Type B pancreatic cell (in vitro differentiated cells): ENCODE measurements at regions not wholly inside any gene's neighbourhood (a gene's known extent, or its start where the extent isn't known, plus 50 kb on each side); places are given as distances from the start of the nearest gene placed in this dataset.

ENCODE experiments used
- DNase-seq: peaks from one replicate; pipeline ENCODE4 v3.0.0; 2021; ENCODE audit warnings: mixed read lengths; ENCODE audit not compliant: unreplicated experiment; ENCODE audit errors: extremely low spot score
- H3K27ac Mint-ChIP-seq: 2 replicates; pipeline ENCODE4 v1.8.0; 2021; ENCODE audit warnings: mild to moderate bottlenecking, mixed read lengths
- H3K27me3 Mint-ChIP-seq: 2 replicates; pipeline ENCODE4 v1.8.0; 2021; ENCODE audit warnings: mixed read lengths
- H3K36me3 Mint-ChIP-seq: 2 replicates; pipeline ENCODE4 v1.8.0; 2021; ENCODE audit warnings: mixed read lengths
- H3K4me1 Mint-ChIP-seq: one replicate; pipeline ENCODE4 v1.8.0; 2021; ENCODE audit warnings: mixed read lengths; ENCODE audit not compliant: unreplicated experiment
- H3K4me3 Mint-ChIP-seq: 2 replicates; pipeline ENCODE4 v1.8.0; 2021; ENCODE audit warnings: mild to moderate bottlenecking, mixed read lengths
- H3K9me3 Mint-ChIP-seq: 2 replicates; pipeline ENCODE4 v1.8.0; 2021; ENCODE audit warnings: mixed read lengths
- TF ChIP-seq, protein P1 (sequence below): fragments of 200-600 bp; sonication (generic); conservative IDR thresholded peaks from 2 replicates; pipeline ENCODE4 v1.5.0; 2021; ENCODE audit warnings: antibody characterized with exemption, mild to moderate bottlenecking

DNA sequence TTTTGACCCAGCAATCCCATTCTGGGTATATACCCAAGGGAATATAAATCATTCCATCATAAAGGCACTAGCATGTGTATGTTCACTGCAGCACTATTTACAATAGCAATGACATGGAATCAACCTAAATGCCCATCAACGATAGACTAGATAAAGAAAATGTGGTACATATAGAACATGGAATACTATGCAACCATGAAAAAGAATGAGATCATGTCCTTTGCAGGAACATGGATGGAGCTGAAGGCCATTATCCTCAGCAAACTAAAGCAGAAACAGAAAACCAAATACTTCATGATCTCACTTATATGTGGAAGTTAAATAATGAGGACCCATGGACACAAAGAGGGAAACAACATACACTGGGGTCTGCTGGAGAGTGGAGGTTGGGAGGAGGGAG is 58.0 kb upstream of the STARD3NL start:
- no peak overlapping the region for H3K4me3 Mint-ChIP-seq
- no peaks in the 10 kb centered on the region for H3K9me3 Mint-ChIP-seq
- no peaks in the 10 kb centered on the region for H3K36me3 Mint-ChIP-seq
- H3K27ac Mint-ChIP-seq, result no peak overlapping the region
- no peak for DNase-seq
- peaks cover 10% of the 10 kb centered on the region for H3K27me3 Mint-ChIP-seq
- TF ChIP-seq, protein P1, sequence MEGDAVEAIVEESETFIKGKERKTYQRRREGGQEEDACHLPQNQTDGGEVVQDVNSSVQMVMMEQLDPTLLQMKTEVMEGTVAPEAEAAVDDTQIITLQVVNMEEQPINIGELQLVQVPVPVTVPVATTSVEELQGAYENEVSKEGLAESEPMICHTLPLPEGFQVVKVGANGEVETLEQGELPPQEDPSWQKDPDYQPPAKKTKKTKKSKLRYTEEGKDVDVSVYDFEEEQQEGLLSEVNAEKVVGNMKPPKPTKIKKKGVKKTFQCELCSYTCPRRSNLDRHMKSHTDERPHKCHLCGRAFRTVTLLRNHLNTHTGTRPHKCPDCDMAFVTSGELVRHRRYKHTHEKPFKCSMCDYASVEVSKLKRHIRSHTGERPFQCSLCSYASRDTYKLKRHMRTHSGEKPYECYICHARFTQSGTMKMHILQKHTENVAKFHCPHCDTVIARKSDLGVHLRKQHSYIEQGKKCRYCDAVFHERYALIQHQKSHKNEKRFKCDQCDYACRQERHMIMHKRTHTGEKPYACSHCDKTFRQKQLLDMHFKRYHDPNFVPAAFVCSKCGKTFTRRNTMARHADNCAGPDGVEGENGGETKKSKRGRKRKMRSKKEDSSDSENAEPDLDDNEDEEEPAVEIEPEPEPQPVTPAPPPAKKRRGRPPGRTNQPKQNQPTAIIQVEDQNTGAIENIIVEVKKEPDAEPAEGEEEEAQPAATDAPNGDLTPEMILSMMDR, result no peak
- no peaks in the 10 kb centered on the region for H3K4me1 Mint-ChIP-seq

DNA sequence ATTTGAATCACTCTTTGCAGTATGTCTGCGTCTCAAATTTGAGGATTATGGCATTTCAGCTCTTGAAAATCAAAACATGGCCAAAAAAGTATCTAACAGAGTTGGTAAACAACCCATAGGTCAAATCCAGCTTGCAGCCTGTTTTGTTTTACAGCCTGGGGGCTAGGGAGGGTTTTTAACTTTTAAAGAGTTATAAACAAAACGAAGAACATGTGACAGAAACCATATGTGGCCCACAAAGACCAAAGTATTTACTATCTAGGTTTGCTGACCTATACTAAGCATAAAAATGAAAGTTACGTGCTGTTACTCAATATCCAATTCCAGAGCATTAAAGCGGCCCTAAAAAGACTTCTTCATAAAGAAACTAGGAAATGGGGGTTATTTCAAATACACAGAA is 55.5 kb upstream of the STARD3NL start:
- DNase-seq, result no peak
- peaks cover 4% of the 10 kb centered on the region for H3K4me1 Mint-ChIP-seq
- H3K9me3 Mint-ChIP-seq, result no peaks in the 10 kb centered on the region
- no peaks in the 10 kb centered on the region for H3K36me3 Mint-ChIP-seq
- H3K4me3 Mint-ChIP-seq, result no peak overlapping the region
- TF ChIP-seq, protein P1, result no peak
- H3K27ac Mint-ChIP-seq, result no peak overlapping the region
- H3K27me3 Mint-ChIP-seq, result no peaks in the 10 kb centered on the region

DNA sequence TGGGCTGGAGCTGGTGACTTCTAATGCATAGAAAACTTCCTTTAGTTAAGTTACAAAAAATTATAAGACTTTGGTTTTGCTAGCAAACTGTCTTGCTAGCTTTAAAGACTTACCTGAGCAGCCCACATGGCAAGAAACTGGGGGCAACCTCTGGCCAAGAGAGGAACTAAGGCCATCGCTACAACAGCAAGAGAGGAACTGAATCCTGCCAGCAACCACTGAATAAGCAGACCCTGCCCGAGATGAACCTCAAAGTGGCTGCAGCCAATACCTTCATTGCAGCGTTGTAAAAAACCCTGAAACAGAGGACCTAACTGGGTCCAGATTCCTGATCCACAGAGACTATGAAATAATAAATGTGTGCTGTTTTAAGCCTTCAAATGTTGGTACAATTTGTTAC is 54.6 kb upstream of the STARD3NL start:
- no peak for DNase-seq
- Mint-ChIP-seq H3K36me3 (no peaks in the 10 kb centered on the region), H3K27ac (no peak overlapping the region), H3K4me3 (no peak overlapping the region), H3K4me1 (peaks cover 7% of the 10 kb centered on the region), H3K27me3 (no peaks in the 10 kb centered on the region), H3K9me3 (no peaks in the 10 kb centered on the region)
- TF ChIP-seq, protein P1, result no peak

DNA sequence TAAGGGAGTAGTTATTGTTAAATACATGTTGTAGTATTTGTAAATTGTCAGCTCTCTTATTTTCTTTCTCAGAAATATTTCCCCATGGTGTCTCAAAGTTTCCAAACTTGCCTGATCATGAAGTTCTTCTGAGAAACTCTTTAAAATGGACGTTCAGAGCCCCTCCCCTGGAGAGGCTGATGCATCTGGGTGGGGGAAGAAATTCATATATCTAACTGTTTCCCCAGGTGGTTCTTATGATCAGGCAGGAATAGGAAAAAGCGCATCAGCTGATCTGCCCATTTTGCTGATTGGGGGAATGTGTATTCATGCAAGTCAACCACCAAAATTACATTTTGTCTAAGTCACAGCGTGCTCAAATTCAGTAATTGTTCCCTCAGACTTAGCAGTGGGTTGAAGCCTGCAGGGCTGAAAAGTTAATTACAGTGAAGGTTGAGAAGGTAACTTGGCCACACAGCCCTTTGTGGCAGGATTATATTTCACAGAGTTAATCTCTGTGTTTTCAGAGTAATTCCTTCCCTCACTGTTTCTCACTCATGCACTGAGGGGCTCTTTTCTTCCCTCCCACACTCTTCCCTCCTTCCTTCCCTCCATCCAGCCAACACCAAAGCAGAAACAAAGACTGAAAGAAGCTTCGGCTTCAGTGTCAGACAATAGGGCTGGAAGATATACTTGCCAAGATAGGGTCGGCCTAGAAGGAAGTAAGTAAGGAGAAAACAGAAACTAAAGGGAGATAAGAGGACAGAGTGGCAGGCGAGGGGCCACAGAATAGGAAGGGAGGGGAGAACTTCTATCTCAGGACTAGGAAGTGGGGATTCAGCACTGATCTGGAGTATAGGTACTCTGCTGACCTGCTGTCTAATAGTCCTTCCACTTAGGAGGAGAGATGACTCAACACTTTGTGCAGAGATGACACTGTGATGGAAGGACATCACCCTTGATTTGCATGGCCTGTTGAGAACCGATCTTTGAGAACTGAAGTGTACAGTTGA is 50.5 kb upstream of the STARD3NL start:
- Mint-ChIP-seq H3K27ac (no peak overlapping the region), H3K36me3 (no peaks in the 10 kb centered on the region), H3K4me1 (peaks cover 7% of the 10 kb centered on the region), H3K9me3 (no peaks in the 10 kb centered on the region), H3K27me3 (no peaks in the 10 kb centered on the region), H3K4me3 (no peak overlapping the region)
- TF ChIP-seq, protein P1, result no peak
- DNase-seq, result no peak
